A673 (cell line): ENCODE measurements at regions not wholly inside any gene's neighbourhood (a gene's known extent, or its start where the extent isn't known, plus 50 kb on each side); places are given as distances from the start of the nearest gene placed in this dataset.

ENCODE experiments used
- BruUV-seq: library from RNA; stranded (reverse); fragments of 400-500 nt; replicated peaks from 2 replicates; lab custom pipeline; 2021; lab: Mats Ljungman, UMichigan
- CTCF ChIA-PET: fragments of 300-600 bp; sonication (Branson Sonifier 250); formaldehyde crosslinking; loops from one replicate; lab custom pipeline; 2022; ENCODE audit warnings: antibody characterized with exemption; lab: Charles Lee
- POLR2A ChIA-PET: fragments of 300-600 bp; sonication (Branson Sonifier 250); formaldehyde crosslinking; loops from one replicate; lab custom pipeline; 2022; ENCODE audit warnings: antibody characterized with exemption; ENCODE audit not compliant: low non-redundant PET; lab: Charles Lee
- DNase-seq: peaks from one replicate; pipeline ENCODE4 v3.0.0-alpha.2; 2015; ENCODE audit warnings: low spot score
- H3K27ac ChIP-seq: fragments of 200-600 bp; sonication (generic); 2 replicates; pipeline ENCODE4 v1.5.1; 2016; ENCODE audit warnings: mixed run types, low read depth, mild to moderate bottlenecking, mixed read lengths, antibody characterized with exemption, low read length; ENCODE audit not compliant: poor library complexity, severe bottlenecking
- H3K27me3 ChIP-seq: fragments of 200-600 bp; sonication (generic); replicated peaks from 2 replicates; pipeline ENCODE4 v1.6.1; 2017; ENCODE audit warnings: mixed run types, low read depth, mild to moderate bottlenecking, mixed read lengths, antibody characterized with exemption, low read length; ENCODE audit not compliant: insufficient read depth, poor library complexity
- H3K36me3 ChIP-seq: fragments of 200-600 bp; sonication (generic); 2 replicates; pipeline ENCODE4 v1.6.1; 2016; ENCODE audit warnings: mixed run types, mild to moderate bottlenecking, mixed read lengths, antibody characterized with exemption, low read length; ENCODE audit not compliant: insufficient read depth, poor library complexity, severe bottlenecking
- H3K4me1 ChIP-seq: fragments of 200-600 bp; sonication (generic); 2 replicates; pipeline ENCODE4 v1.6.1; 2017; ENCODE audit warnings: mixed run types, mild to moderate bottlenecking, mixed read lengths, antibody characterized with exemption, low read length; ENCODE audit not compliant: insufficient read depth, poor library complexity, severe bottlenecking
- H3K4me3 ChIP-seq: fragments of 200-600 bp; sonication (generic); 2 replicates; pipeline ENCODE4 v1.5.1; 2016; ENCODE audit warnings: low read depth, mixed run types, mild to moderate bottlenecking, mixed read lengths, low read length; ENCODE audit not compliant: poor library complexity, severe bottlenecking
- H3K9me3 ChIP-seq: fragments of 200-600 bp; sonication (generic); 2 replicates; pipeline ENCODE4 v1.6.1; 2016; ENCODE audit warnings: mixed run types, low read depth, mild to moderate bottlenecking, mixed read lengths, antibody characterized with exemption, low read length; ENCODE audit not compliant: poor library complexity, severe bottlenecking
- EZH2 ChIP-seq: fragments of 200-600 bp; sonication (generic); IDR thresholded peaks from 2 replicates; pipeline ENCODE4 v1.6.1; 2017; ENCODE audit warnings: borderline replicate concordance, low read depth, mild to moderate bottlenecking, mixed read lengths, antibody characterized with exemption, low read length; ENCODE audit not compliant: poor library complexity, severe bottlenecking
- intact Hi-C: fragments of 100-400 bp; cut with micrococcal nuclease; formaldehyde crosslinking; loops from one replicate; pipeline ENCODE4 v1.10.0; 2022; ENCODE audit not compliant: unreplicated experiment
- TF ChIP-seq, protein P1 (sequence below): fragments of 300-800, 200-600 bp; sonication (generic); conservative IDR thresholded peaks from 2 replicates; pipeline ENCODE4 v1.5.1; 2017; ENCODE audit warnings: low read depth, mild to moderate bottlenecking, antibody characterized with exemption, low read length, moderate library complexity, mixed read lengths

DNA sequence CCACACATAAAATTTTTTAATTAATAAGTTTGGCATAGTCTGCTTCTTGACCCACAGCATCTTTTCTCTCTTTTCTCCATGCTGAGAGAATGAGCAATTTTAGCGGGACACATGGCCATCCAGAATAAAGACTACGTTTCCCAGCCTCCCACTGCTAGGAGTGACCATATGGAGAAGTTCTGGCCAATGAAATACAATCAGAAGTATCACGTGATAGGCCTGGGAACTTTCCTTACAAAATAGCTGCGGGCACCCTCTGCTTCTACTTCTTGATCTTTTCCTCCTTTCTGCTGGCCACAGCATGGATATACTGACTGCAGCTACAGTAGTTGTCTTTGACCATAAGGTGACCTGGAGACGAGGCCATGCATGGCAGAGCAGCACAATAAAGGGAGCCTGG is 348.0 kb downstream of the BCOR start:
- TF ChIP-seq EZH2: no peak
- TF ChIP-seq, protein P1, sequence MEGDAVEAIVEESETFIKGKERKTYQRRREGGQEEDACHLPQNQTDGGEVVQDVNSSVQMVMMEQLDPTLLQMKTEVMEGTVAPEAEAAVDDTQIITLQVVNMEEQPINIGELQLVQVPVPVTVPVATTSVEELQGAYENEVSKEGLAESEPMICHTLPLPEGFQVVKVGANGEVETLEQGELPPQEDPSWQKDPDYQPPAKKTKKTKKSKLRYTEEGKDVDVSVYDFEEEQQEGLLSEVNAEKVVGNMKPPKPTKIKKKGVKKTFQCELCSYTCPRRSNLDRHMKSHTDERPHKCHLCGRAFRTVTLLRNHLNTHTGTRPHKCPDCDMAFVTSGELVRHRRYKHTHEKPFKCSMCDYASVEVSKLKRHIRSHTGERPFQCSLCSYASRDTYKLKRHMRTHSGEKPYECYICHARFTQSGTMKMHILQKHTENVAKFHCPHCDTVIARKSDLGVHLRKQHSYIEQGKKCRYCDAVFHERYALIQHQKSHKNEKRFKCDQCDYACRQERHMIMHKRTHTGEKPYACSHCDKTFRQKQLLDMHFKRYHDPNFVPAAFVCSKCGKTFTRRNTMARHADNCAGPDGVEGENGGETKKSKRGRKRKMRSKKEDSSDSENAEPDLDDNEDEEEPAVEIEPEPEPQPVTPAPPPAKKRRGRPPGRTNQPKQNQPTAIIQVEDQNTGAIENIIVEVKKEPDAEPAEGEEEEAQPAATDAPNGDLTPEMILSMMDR: no peak
- H3K4me3 ChIP-seq: no peak overlapping the region
- H3K27me3 ChIP-seq: no peaks in the 10 kb centered on the region
- POLR2A ChIA-PET: no interaction called here
- no TSS peak for BruUV-seq
- CTCF ChIA-PET: no interaction called here
- intact Hi-C loops: no loop called here
- DNase-seq: no peak
- no peaks in the 10 kb centered on the region for H3K4me1 ChIP-seq
- H3K36me3 ChIP-seq: no peaks in the 10 kb centered on the region
- H3K27ac ChIP-seq: no peak overlapping the region
- no peaks in the 10 kb centered on the region for H3K9me3 ChIP-seq

DNA sequence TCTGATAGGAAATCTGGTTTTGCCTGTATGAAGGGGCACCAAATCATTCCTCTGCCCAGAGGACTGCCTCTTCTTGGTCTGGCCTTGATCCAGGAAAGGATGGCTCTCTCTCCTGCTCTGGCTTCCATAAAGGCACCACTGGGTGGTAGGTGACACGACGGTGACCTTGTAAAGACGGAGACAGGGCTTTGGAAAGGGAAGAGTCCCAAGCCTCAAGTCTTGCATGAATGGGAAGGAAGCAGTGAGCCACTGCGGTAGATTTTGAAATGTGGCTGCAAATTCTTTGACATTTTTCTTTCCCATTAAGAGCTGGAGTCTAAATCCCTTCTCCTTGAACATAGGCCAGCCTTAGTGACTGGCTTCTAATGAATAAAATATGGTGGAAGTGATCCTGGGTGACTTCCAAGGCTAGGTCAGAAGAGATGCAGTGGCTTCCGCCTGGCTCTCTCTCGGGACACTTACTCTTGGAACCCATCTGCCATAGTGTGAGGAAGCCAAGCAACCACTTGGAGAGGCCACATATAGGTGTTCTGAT is 347.4 kb downstream of the BCOR start:
- H3K9me3 ChIP-seq: no peaks in the 10 kb centered on the region
- BruUV-seq: no TSS peak
- CTCF ChIA-PET: no interaction called here
- H3K27me3 ChIP-seq: no peaks in the 10 kb centered on the region
- TF ChIP-seq, protein P1: no peak
- no peak for TF ChIP-seq EZH2
- intact Hi-C loops: no loop called here
- no peaks in the 10 kb centered on the region for H3K4me1 ChIP-seq
- POLR2A ChIA-PET: no interaction called here
- no peak for DNase-seq
- H3K27ac ChIP-seq: no peak overlapping the region
- no peak overlapping the region for H3K4me3 ChIP-seq
- no peaks in the 10 kb centered on the region for H3K36me3 ChIP-seq

DNA sequence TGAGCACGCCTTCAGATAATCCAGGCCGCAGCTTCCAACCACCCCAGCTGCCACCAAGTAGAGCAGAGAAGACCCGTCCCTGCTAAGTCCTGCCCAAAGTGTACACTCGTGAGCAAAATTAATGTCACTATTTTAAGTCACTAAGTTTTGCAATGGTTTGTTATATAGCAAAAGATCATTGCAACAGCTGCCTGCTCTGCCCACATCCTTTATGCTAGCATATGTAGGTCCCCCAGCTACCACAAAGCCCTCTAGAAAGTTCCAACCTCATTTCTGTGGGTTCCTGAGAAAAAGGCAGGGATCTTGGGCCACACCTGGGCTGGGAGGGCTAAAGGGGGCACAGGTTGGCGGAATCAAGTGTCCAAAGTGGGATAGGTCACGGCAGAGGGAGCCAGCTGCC is 346.9 kb downstream of the BCOR start:
- POLR2A ChIA-PET: no interaction called here
- Histone ChIP-seq H3K9me3 (no peaks in the 10 kb centered on the region), H3K4me1 (no peaks in the 10 kb centered on the region), H3K27me3 (no peaks in the 10 kb centered on the region), H3K4me3 (no peak overlapping the region), H3K27ac (no peak overlapping the region), H3K36me3 (no peaks in the 10 kb centered on the region)
- CTCF ChIA-PET: no interaction called here
- BruUV-seq: no TSS peak
- intact Hi-C loops: no loop called here
- no peak for DNase-seq
- TF ChIP-seq, protein P1: no peak
- no peak for TF ChIP-seq EZH2
